Peyer's patch (tissue), 4 donors: ENCODE measurements at regions not wholly inside any gene's neighbourhood (a gene's known extent, or its start where the extent isn't known, plus 50 kb on each side); places are given as distances from the start of the nearest gene placed in this dataset.

Experiments used
- DNase-seq, 3 donors: peaks; one replicate each; pipeline ENCODE4 v3.0.0-alpha.2; 2017 to 2019
- H3K27ac ChIP-seq, 4 donors: fragments of 200-600 bp; sonication (generic); one replicate each; pipeline ENCODE4 v1.5.1; 2016 to 2019
- H3K27me3 ChIP-seq, 2 donors: fragments of 200-600 bp; sonication (generic); one replicate each; pipeline ENCODE4 v1.5.1; 2019
- H3K36me3 ChIP-seq, 3 donors: fragments of 200-600 bp; sonication (generic); one replicate each; pipeline ENCODE4 v1.5.1; 2016 to 2019
- H3K4me1 ChIP-seq, 4 donors: fragments of 200-600 bp; sonication (generic); one replicate each; pipeline ENCODE4 v1.5.1; 2016 to 2019
- H3K4me3 ChIP-seq, 4 donors: fragments of 200-600 bp; sonication (generic); 1 replicate in 3 of 4; 2 replicates in 1 of 4; pipeline ENCODE4 v1.5.1; 2016 to 2019; ENCODE audit warnings: mild to moderate bottlenecking in 1 of 4
- H3K9me3 ChIP-seq, 4 donors: fragments of 200-600 bp; sonication (generic); one replicate each; pipeline ENCODE4 v1.5.1; 2016 to 2019; ENCODE audit warnings: mild to moderate bottlenecking in 1 of 4
- CTCF ChIP-seq, 6 experiments: fragments of 450-650 bp in 4 of 6; fragments of 200-600 bp in 2 of 6; sonication (generic) in 1 of 6; IDR thresholded peaks; one replicate each; pipeline ENCODE4 v1.5.1; 2017 to 2019; ENCODE audit warnings: antibody characterized with exemption in 6 of 6, mild to moderate bottlenecking in 3 of 6, moderate library complexity in 1 of 6
- POLR2A ChIP-seq, 2 donors: fragments of 450-650 bp; IDR thresholded peaks; one replicate each; pipeline ENCODE4 v1.5.1; 2017; ENCODE audit warnings: antibody characterized with exemption in 2 of 2, mild to moderate bottlenecking in 2 of 2, moderate library complexity in 2 of 2

GRCh38 chr10:129029051-129029450 is 438.0 kb upstream of the MGMT start:
- Histone ChIP-seq H3K9me3 (no peaks in the 10 kb centered on the region), H3K4me1 (no peaks in the 10 kb centered on the region), H3K4me3 (no peak overlapping the region), H3K27me3 (no peaks in the 10 kb centered on the region), H3K36me3 (no peaks in the 10 kb centered on the region), H3K27ac (no peak overlapping the region)
- DNase-seq: no peak
- TF ChIP-seq POLR2A (IDR thresholded peaks at IDR 0.05) (no peak), CTCF (IDR thresholded peaks at IDR 0.05) (no peak)

GRCh38 chr10:129029851-129030602 is 437.0 kb upstream of the MGMT start:
- TF ChIP-seq POLR2A (IDR thresholded peaks at IDR 0.05) (no peak), CTCF (IDR thresholded peaks at IDR 0.05) (no peak)
- H3K4me1 ChIP-seq: no peaks in the 10 kb centered on the region
- no peak overlapping the region for H3K27ac ChIP-seq
- no peaks in the 10 kb centered on the region for H3K27me3 ChIP-seq
- DNase-seq: no peak
- no peaks in the 10 kb centered on the region for H3K36me3 ChIP-seq
- no peak overlapping the region for H3K4me3 ChIP-seq
- no peaks in the 10 kb centered on the region for H3K9me3 ChIP-seq

GRCh38 chr10:129030603-129030895 is 436.5 kb upstream of the MGMT start:
- no peaks in the 10 kb centered on the region for H3K36me3 ChIP-seq
- H3K9me3 ChIP-seq: no peaks in the 10 kb centered on the region
- no peak overlapping the region for H3K27ac ChIP-seq
- no peak for DNase-seq
- H3K4me1 ChIP-seq: no peaks in the 10 kb centered on the region
- H3K4me3 ChIP-seq: no peak overlapping the region
- no peak for TF ChIP-seq CTCF (IDR thresholded peaks at IDR 0.05)
- no peak for TF ChIP-seq POLR2A (IDR thresholded peaks at IDR 0.05)
- no peaks in the 10 kb centered on the region for H3K27me3 ChIP-seq

- Histone ChIP-seq H3K36me3 (no peaks in the 10 kb centered on the region), H3K4me1 (no peaks in the 10 kb centered on the region), H3K9me3 (no peaks in the 10 kb centered on the region), H3K27ac (no peak overlapping the region), H3K4me3 (no peak overlapping the region), H3K27me3 (no peaks in the 10 kb centered on the region)
- no peak for TF ChIP-seq POLR2A (IDR thresholded peaks at IDR 0.05)
- peak in 5 of 6 experiments; percentile 7 to 64 (median 61) for TF ChIP-seq CTCF (IDR thresholded peaks at IDR 0.05)
- no peak for DNase-seq
Observed at GRCh38 chr10:129030996-129031843, 435.8 kb upstream of the MGMT start.

- no peak overlapping the region for H3K4me3 ChIP-seq
- DNase-seq: no peak
- no peaks in the 10 kb centered on the region for H3K4me1 ChIP-seq
- H3K27ac ChIP-seq: no peak overlapping the region
- H3K36me3 ChIP-seq: no peaks in the 10 kb centered on the region
- H3K27me3 ChIP-seq: no peaks in the 10 kb centered on the region
- H3K9me3 ChIP-seq: no peaks in the 10 kb centered on the region
- TF ChIP-seq POLR2A (IDR thresholded peaks at IDR 0.05) (no peak), CTCF (IDR thresholded peaks at IDR 0.05) (no peak)
Observed at GRCh38 chr10:129031844-129032150, 435.2 kb upstream of the MGMT start.
